CD4-positive, alpha-beta T cell treated with Interleukin-6 for 4 hours (primary cell): ENCODE measurements at regions not wholly inside any gene's neighbourhood (a gene's known extent, or its start where the extent isn't known, plus 50 kb on each side); places are given as distances from the start of the nearest gene placed in this dataset.
"Not testable (repeated sequence)": the region's sequence is repeated elsewhere in the genome, so short reads cannot be mapped to it uniquely, and the experiment has no call there.

Experiments used
- DNase-seq: peaks from one replicate; pipeline ENCODE4 v3.0.0-alpha.2; 2020; ENCODE audit warnings: mixed read lengths

DNA sequence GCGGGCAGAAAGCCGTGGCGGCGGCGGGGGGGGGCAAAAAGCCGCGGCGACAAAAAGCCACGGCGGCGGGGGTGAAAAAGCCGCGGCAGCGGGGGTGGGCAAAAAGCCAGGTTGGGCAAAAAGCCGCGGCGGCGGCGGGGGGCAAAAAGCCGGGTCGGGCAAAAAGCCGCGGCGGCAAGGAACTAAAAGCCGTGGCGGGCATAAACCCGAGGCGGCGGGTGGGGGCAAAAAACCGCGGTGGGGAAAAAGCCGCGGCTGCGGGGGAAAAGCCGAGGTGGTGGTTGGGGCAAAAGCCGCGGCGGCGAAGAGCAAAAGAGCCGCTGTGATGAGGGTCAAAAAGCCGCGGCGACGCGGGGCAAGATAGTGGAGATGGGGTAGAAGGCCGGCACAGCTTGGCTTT lies 1834.2 kb downstream of the FOXD4L5 start:
- DNase-seq, result not testable (repeated sequence)

DNA sequence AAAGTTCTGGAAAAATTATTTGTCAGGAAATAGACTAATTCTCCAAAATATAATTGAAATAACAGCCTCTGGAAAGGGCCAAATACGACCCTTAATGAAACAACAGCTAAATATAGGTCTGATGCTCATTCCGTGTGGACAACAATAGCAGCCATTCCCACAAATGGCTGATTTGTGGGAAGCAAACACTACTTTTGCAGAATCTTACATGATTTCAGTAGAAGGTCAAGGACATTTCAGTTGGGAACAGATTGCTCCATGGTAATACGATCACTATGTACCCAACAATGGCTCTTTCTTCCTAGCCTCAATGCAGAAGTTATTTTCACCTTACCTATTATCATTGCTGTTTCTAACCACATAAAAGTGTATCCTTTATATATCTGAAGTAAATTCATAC lies 1859.9 kb downstream of the FOXD4L5 start:
- DNase-seq, result not testable (repeated sequence)

- DNase-seq, result not testable (repeated sequence)
Measured at GRCh38 chr9:63390897-63391296, 1894.1 kb downstream of the FOXD4L5 start.

DNA sequence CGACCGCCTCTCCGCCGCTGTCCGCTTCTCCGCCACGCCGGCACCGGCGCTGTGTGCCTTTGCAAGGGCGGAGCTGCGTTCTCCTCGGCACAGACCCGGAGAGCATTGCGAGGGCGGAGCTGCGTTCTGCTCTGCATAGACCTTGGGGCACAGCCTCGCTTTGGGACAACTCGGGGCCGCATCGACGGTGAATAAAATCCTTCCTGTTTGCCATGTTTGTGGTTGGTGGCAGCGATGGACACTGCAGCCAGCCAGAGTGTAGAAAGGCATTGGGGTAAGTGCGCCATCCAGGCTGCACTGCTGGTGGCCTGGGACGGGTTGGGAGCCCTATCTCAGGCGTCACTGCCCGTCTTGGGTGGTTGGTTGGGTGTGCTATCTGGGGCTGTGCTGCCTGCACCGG lies 1899.5 kb downstream of the FOXD4L5 start:
- peak; percentile 1 for DNase-seq

DNA sequence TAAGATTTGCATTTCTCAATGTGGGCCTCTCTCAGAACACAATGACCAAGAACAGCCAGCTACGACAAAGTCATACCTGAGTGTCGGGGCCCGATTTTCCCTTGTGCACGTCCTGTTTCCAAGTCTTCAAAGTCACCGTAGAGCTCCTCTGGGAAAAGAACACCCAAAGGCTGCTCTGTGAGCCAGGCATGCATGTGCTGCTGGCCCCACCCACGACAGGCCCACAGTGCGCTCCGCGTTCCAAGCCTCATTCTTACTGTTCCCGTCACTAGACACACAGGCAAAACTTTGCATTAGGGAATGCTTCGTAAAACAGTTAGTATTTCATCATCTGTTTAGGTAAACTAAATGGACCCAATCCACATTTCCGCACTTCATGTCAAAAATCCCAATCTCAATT lies 1905.1 kb downstream of the FOXD4L5 start:
- DNase-seq, result not testable (repeated sequence)

DNA sequence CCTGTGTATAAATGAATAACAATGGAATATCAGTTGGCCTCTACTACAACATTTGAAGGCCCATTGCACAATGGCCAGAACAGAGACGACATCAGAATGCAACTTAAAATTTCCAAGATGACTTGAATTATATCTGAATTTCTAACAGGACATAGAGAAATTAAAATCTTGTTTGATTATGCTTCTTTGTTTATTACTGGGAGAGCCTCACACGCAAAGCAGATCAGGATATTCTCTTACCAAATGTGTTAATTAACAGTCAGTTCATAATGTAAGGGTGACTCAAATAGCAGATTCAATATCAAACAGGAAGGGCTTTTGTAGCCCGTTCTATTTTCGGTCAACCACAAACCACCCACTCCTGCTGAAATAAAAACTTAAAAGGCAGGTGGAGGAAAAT lies 1930.8 kb downstream of the FOXD4L5 start:
- not testable (repeated sequence) for DNase-seq

GRCh38 chr9:63347347-63347746 lies 1937.7 kb downstream of the FOXD4L5 start:
- DNase-seq, result not testable (repeated sequence)

DNA sequence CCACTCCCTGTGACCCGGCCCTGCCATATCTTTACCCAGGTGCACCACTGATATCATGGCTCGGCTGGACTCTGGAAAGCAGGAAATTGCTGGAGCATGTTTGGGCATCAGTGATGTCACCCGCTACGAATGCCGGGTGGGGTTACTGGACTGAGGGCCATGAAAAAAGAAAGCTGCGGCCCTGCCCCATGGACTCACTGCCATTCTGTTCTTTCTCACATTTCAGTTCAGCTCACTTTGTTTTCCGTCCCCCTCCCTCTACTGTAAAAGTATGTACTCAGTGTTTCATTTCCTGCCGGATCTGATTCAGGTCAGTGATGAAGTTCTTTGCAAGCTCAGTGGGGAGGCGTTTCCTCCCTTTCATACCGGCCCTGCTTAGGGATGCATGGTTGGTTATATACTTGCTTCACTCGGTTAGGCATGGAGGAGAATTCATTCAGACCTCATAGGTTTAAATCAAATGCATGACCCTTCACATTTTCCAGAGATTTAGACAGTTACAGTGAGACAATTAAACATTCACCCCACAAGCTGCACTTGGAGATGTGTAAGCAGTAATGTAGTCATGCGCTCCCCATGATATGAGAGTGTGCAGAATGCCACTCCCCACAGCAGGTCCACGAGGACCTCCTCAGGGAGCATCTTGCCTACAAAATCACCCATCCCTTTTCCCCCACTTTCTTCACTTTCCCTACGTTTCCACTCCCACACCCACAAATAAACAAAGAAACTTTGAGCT lies 1938.5 kb downstream of the FOXD4L5 start:
- DNase-seq, result peak; percentile 3

DNA sequence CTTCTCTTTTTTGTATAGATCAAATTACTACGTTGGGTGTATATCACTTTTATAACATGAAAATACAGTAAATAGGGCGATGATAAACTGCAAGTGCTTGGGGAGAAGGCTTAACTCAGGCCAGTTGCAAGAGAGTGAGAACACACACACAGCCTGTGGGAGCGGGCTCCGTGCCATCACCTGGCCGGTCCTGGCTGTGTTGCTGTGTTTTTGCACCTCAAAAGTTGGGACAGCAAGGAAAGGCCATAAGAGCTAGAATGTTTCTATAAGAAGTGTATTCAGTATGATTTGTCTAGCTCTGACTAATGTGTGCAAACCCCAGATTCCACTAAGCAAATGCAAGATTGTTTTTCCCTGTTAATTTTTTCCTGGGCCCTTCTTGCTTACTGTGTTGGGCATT lies 1940.6 kb downstream of the FOXD4L5 start:
- not testable (repeated sequence) for DNase-seq

DNA sequence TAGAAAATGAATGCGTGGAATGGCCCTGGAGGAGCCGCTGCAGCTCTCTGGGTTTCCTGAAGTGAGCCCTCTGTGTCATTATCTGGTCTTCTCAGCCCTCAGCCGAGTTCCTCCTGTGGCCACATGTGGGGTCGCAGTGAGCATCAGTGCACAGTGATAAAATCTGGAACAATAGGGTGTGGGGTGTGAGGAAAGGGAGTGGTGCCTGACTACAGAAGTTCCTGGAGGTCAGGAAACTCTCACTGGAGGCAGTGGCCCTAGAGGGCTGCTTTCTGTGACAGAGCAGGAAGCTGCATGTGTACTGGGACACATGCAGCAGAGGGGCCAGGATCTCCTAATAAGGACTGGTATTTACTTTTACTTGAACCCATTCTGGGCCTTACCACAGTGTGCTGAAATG lies 1942.5 kb downstream of the FOXD4L5 start:
- DNase-seq, result not testable (repeated sequence)

- DNase-seq, result peak; percentile 2
Measured at GRCh38 chr9:63337899-63338604, 1947.0 kb downstream of the FOXD4L5 start.

- not testable (repeated sequence) for DNase-seq
Measured at GRCh38 chr9:63335286-63335685, 1949.7 kb downstream of the FOXD4L5 start.

GRCh38 chr9:63334187-63334586 lies 1950.8 kb downstream of the FOXD4L5 start:
- DNase-seq, result not testable (repeated sequence)

DNA sequence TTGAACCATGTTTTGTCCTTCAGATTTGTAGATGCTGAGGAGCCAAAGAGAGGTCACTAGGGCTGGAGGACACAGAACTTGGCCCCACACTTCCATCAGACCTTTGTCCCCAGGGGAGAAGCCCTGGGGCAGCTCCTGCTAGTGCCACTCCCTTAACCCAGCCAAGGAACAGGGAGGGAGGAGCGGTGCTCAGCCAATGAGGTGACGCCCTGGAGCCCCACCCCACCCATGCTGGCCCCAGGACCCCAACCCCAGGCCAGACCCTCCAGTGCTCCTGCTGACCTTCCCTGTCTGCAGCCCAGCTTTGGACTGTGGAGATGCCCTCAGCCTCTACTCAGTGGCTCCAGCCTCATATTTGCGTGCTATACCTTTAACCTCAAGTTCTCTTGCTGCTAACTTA lies 1951.9 kb downstream of the FOXD4L5 start:
- not testable (repeated sequence) for DNase-seq

- DNase-seq, result not testable (repeated sequence)
Measured at GRCh38 chr9:63328313-63328712, 1956.7 kb downstream of the FOXD4L5 start.

DNA sequence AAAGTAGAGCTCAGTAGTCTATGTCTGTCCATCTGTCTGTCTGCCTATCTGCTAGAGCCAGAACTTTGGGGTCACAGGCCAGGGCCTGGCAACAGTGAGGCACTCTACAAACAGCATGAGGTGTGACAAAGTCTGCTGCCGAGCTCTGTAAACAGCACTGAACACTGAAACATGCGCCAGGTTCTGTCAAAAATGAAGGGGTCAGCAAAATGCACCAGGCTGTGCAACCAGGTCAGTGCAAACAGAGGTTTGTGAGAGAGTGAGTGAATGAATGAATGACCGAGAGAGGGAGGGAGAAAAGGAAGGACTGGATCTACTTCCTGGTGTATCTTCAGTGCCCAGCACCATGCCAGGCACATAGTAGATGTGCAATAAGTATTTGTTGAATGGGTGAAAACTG lies 1957.8 kb downstream of the FOXD4L5 start:
- not testable (repeated sequence) for DNase-seq

DNA sequence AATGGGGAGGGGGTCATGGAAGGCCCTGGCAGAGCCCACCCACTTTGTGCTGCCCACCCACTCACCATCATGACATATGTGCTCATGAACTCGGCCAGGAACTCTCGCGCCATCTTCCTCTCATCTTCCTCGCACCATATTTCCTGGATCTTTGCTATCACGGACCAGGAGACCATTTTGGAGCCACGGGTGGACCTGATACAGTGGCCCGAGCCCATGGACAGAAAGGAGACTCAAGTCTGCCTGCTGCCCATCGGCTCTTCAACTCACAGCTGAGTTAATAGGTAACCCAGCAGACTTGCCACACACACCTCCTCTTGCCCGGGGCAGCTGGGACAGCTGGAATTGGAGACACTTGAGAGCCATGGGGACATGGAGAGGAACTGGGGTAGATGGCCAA lies 1958.3 kb downstream of the FOXD4L5 start:
- not testable (repeated sequence) for DNase-seq

DNA sequence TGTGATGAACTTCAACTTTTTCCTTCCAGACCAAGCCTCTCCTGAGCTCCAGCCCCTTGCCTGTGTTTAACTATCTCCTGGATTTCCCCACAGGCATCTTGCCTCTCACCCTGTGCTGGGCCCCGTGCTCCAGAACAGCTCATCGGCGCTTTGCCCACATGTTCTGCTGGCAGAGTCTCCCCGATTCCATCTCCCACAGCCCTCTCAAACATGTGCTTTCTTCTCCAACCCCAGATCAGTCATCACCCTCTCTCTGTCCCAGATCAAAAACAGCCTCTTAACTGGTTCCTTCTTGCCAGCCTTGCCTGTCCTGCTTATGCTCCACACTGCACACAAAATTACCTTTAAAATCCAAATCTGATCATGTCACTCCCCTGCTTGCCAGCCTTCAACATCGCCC lies 1959.3 kb downstream of the FOXD4L5 start:
- DNase-seq, result not testable (repeated sequence)

DNA sequence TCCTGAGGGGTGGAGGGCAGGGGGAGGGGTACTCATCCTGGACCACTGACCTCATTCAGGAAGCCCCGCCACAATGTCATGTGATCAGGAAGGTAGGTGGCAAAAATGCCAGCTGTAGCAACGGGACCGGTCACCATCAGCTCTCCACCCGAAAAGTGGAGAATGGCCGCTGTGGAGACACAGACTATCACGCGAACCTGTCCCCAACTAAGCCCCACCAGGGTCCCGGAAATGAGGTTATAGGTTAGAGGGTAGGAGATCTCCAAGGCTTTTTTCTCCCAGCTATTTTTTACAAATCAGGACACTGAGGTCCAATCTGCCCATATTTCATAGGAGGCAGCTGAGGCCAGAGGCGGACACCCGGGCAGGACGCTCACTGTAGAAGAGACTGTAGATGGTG lies 1966.9 kb downstream of the FOXD4L5 start:
- DNase-seq, result peak; percentile 0

- DNase-seq, result not testable (repeated sequence)
Measured at GRCh38 chr9:63315387-63315786, 1969.6 kb downstream of the FOXD4L5 start.

DNA sequence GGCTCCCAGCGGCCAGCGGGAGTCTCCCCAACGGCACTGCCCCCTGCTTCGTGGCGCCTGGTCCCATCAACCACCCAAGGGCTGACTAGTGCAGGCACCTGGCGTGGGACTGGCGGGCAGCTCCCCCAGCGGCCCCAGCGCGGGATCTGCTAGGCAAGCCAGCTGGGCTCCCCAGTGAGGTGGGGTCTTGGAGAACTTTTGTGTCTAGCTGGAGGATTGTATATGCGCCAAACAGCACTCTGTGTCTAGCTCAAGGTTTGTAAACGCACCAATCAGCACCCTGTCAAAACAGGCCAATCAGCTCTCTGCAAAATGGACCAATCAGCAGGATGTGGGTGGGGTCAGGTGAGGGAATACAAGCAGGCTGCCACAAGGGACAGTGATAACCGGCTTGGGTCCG lies 1988.2 kb downstream of the FOXD4L5 start:
- DNase-seq, result not testable (repeated sequence)

DNA sequence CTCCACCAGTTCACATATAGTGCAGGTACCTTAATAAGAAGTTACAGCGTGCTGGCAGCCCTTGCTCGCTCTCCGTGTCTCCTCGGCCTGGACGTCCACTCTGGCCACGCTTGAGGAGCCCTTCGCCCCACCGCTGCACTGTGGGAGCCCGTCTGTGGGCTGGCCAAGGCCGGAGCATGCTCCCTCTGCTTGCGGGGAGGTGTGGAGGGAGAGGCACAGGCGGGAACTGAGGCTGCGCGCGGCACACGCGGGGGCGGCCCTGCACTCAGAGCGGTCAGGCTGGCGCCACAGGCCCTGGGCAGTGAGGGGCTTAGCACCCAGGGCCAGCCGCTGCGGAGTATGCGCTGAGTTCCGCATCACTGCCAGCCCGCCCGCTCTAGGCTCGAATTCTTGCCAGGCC lies 1988.6 kb downstream of the FOXD4L5 start:
- not testable (repeated sequence) for DNase-seq

- not testable (repeated sequence) for DNase-seq
Measured at GRCh38 chr9:63289971-63290370, 1995.0 kb downstream of the FOXD4L5 start.
